GM13976 (cell line): ENCODE measurements at regions not wholly inside any gene's neighbourhood (a gene's known extent, or its start where the extent isn't known, plus 50 kb on each side); places are given as distances from the start of the nearest gene placed in this dataset.

Source experiments
- DNase-seq: peaks from one replicate; pipeline ENCODE4 v3.0.0; 2012; ENCODE audit warnings: low spot score
- in situ Hi-C: fragments of 300-500 bp; cut with MboI; formaldehyde crosslinking; loops from one replicate; pipeline ENCODE4 v1.12.0; 2022; ENCODE audit warnings: low sequenced_read_pairs, mixed read lengths, inconsistent platforms; ENCODE audit not compliant: unreplicated experiment
- TF ChIP-seq, protein P1 (sequence below): IDR thresholded peaks from 2 replicates; pipeline ENCODE4 v1.5.1; 2012; ENCODE audit warnings: borderline replicate concordance, mild to moderate bottlenecking; ENCODE audit not compliant: insufficient read depth; ENCODE audit errors: extremely low read depth, missing control alignments, control extremely low read depth

GRCh38 chr3:104816716-104817115 is 550.0 kb upstream of the ALCAM start:
- no peak for DNase-seq
- TF ChIP-seq, protein P1, sequence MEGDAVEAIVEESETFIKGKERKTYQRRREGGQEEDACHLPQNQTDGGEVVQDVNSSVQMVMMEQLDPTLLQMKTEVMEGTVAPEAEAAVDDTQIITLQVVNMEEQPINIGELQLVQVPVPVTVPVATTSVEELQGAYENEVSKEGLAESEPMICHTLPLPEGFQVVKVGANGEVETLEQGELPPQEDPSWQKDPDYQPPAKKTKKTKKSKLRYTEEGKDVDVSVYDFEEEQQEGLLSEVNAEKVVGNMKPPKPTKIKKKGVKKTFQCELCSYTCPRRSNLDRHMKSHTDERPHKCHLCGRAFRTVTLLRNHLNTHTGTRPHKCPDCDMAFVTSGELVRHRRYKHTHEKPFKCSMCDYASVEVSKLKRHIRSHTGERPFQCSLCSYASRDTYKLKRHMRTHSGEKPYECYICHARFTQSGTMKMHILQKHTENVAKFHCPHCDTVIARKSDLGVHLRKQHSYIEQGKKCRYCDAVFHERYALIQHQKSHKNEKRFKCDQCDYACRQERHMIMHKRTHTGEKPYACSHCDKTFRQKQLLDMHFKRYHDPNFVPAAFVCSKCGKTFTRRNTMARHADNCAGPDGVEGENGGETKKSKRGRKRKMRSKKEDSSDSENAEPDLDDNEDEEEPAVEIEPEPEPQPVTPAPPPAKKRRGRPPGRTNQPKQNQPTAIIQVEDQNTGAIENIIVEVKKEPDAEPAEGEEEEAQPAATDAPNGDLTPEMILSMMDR = no peak
- in situ Hi-C loops = no loop called here

GRCh38 chr3:104819333-104819732 is 547.4 kb upstream of the ALCAM start:
- in situ Hi-C loops = no loop called here
- TF ChIP-seq, protein P1 = no peak
- no peak for DNase-seq

DNA sequence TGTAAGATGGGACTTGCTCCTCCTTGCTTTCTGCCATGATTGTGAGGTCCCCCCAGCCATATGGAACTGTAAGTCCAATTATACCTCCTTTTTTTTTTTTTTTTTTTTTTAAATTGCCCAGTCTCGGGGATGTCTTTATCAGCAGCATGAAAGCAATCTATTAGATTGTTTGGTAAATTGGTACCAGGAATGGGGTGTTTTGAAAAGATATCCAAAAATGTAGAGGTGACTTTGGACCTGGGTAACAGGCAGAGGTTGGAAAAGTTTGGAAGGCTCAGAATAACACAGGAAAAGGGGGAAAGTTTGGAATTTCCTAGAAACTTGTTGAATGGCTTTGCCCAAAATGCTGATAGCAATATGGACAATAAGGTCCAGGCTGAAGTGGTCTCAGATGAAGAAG is 545.8 kb upstream of the ALCAM start:
- no peak for DNase-seq
- TF ChIP-seq, protein P1 = no peak
- in situ Hi-C loops = no loop called here

- TF ChIP-seq, protein P1 = no peak
- no peak for DNase-seq
- in situ Hi-C loops = no loop called here
Measured at GRCh38 chr3:104825116-104825515, 541.6 kb upstream of the ALCAM start.

- in situ Hi-C loops = no loop called here
- DNase-seq = no peak
- TF ChIP-seq, protein P1 = no peak
Measured at GRCh38 chr3:104831071-104831470, 535.6 kb upstream of the ALCAM start.

- no peak for DNase-seq
- in situ Hi-C loops = no loop called here
- TF ChIP-seq, protein P1 = no peak
Measured at GRCh38 chr3:104832530-104832929, 534.2 kb upstream of the ALCAM start.

GRCh38 chr3:104835376-104835775 is 531.3 kb upstream of the ALCAM start:
- in situ Hi-C loops = no loop called here
- TF ChIP-seq, protein P1 = no peak
- no peak for DNase-seq
